ENCODE measurements at regions not wholly inside any gene's neighbourhood (a gene's known extent, or its start where the extent isn't known, plus 50 kb on each side); places are given as distances from the start of the nearest gene placed in this dataset.
"Not testable (repeated sequence)": the region's sequence is repeated elsewhere in the genome, so short reads cannot be mapped to it uniquely, and the experiment has no call there.

DNA sequence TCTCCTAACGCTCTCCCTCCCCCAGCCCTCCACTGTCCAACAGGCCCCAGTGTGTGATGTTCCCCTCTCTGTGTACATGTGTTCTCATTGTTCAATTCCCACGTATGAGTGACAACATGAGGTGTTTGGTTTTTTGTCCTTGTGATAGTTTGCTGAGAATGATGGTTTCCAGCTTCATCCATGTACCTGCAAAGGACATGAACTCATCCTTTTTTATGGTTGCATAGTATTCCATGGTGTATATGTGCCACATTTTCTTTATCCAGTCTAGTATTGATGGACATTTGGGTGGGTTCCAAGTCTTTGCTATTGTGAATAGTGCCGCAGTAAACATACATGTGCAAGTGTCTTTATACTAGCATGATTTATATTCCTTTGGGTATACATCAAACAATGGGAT lies 347.4 kb downstream of the MAGEE1 start:
- FAIRE-seq: not testable (repeated sequence)

DNA sequence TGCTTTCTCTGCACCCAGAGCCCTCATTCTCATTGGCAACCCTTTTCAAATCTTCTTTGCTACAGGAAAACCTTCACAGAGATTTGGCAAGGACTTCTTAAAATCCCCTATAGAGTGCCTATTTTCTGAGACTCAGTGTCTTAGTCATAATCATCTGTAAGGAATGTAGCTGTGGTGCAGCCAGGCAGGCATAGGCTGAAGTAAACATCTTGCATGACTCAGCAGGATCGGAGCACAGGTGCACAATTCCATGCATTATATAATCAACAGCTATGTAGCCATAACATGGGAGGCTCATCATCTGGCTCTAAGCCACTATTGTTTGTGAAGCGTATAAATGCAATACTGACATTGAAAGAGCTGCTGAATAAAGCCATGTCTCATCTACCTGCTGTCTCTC lies 368.8 kb downstream of the MAGEE1 start:
- no peak for FAIRE-seq

DNA sequence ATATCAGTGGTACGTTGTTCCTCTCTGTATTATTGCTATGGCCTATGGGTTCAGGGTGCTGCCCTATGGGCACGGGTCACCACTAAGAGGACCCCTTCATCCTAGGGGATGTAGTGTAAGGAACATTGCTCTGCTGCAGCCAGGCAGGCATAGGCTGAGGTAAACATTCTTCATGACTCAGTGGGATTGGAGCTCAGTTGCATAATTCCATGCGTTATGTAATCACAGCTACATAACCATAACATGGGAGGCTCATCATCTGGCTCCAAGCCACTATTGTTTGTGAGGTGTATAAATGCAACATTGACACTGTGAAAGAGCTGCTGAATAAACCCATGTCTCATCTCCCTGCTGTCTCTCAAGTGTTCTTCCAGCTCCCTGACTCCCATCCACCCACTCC lies 375.2 kb downstream of the MAGEE1 start:
- no peak for FAIRE-seq

DNA sequence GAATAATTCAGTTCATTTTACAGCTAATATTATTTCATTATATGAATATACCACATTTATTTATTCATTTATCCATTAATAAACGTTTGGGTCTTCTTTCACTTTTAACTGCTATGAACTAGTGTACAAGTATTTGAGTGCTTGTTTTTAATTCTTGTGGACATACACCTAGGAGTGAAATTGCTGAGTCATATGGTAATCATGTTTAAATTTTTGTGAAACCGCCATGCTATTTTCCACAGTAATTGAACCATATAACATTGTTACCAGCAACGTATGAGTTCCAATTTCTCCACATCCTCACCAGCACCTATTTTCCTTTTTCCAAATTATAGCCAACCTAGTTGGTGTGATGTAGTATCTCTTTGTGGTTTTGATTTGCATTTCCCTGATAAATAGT lies 388.2 kb downstream of the MAGEE1 start:
- no peak for FAIRE-seq

DNA sequence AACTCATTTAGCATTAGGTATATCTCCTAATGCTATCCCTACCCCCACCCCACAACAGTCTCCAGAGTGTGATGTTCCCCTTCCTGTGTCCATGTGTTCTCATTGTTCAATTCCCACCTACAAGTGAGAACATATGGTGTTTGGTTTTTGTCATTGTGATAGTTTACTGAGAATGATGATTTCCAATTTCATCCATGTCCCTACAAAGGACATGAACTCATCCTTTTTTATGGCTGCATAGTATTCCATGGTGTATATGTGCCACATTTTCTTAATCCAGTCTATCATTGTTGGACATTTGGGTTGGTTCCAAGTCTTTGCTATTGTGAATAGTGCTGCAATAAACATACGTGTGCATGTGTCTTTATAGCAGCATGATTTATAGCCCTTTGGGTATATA lies 389.8 kb downstream of the MAGEE1 start:
- not testable (repeated sequence) for FAIRE-seq

DNA sequence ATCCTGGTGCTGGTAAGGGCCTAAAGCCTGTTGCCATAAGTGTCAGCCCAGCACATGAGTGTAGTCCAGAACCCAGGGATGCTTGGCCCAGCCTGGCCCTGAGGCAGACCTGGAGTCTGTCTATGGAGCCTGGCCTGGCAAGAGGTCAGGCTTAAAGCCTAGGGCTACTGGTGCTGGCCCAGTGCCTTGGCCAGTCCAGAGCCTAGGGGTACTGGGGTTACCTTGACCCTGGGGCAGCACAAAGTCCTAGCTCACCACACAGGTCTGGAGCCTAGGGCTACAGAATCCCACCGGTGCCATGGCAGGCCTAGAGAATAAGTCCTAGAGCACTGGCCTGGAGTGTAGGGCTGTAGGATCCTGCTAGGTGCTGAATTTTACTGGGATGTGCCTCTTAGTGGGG lies 393.8 kb downstream of the MAGEE1 start:
- no peak for FAIRE-seq

DNA sequence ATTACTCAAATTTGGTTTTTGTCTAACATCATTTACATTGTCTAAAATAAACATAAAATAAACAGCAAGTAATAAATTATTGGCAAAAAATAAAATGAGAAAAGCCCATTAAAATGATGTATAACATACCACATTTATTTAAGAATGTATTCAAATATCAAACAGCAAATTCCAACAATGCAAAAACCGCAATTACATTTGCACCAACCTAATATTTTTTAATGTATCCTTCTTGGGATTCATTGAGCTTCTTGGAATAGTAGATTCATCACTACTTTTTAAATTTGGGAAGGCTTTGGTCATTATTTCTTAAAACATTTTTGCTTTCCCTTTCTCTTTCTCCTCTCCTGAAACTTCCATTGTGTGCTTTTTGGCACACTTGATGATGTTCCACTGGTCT lies 400.2 kb downstream of the MAGEE1 start:
- FAIRE-seq: no peak

DNA sequence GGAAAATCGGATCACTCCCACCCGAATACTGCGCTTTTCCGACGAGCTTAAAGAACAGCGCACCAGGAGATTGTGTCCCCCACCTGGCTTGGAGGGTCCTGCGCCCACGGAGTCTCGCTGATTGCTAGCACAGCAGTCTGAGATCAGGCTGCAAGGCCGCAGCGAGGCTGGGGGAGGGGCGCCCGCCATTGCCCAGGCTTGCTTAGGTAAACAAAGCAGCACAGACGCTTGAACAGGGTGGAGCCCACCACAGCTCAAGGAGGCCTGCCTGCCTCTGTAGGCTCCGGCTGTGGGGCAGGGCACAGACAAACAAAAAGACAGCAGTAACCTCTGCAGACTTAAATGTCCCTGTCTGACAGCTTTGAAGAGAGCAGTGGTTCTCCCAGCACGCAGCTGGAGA lies 413.4 kb downstream of the MAGEE1 start:
- not testable (repeated sequence) for FAIRE-seq

DNA sequence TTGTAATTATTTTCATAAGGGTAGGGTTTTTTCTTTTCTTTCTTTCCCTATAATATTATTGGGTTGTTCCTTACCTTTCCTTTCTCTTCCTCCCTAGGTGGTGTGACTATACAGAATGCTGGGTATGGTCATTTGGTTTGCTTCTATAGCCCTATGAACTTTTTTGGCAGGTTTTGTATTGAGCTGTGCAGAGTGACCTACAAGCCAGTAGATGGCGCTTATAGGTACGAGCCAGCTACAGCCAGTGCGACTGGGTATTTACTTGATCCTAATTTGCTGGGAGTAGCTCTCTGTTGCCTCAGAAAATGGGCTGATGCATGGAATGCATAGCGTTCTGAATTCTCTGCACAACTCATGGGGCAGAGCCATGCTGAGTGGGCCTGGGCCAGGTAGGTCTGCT lies 423.3 kb downstream of the MAGEE1 start:
- FAIRE-seq: no peak

DNA sequence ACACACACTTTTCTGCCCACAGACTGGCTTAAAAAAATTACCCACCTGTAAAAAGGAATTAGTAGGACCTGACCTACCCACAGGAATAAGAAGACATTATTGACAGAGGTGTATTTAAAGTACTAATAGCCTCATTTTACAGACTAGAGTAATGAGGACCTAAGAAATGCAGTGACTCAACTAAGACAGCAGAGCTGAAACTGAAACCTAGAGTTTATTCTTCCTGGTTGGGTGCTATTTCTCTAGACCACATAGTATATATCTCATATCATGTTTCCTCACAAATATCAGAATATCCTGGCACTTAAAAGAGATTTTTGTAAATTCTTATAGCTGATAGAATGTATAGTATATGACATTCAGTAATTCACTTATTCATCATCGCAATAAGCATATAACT lies 435.0 kb downstream of the MAGEE1 start:
- no peak for FAIRE-seq

DNA sequence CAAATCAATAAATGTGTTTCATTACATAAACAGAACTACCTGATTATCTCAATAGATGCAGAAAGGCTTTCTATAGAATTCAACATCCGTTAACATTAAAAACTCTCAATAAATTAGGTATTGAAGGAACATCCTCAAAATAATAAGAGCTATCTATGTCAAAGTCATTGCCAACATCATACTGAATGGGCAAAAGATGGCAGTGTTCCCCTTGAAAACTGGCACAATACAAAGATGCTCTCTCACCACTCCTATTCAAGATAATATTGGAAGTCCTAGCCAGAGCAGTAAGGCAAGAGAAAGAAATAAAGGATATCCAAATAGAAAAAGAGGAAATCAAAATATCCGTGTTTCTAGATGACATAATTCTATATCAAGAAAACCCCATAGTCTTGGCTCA lies 466.4 kb downstream of the MAGEE1 start:
- no peak for FAIRE-seq

DNA sequence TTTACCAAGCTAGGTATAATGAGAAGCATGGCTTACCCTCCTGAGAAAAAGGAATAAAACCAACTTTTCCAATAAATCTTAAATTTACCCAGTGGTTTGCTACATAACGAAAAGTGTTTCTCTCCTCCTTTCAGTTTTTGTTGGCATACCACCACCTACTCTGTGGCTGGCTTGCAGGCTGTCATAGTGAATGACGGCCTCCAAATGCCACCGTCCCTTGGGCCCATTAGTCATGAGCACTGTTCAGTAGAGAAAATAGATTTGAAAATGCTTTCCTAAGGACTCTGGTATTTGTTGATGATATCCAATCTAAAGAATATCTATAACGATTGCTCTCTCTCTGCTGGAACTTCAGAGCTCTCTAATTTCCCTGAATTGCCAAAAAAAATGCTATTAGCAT lies 488.3 kb downstream of the MAGEE1 start:
- no peak for FAIRE-seq

DNA sequence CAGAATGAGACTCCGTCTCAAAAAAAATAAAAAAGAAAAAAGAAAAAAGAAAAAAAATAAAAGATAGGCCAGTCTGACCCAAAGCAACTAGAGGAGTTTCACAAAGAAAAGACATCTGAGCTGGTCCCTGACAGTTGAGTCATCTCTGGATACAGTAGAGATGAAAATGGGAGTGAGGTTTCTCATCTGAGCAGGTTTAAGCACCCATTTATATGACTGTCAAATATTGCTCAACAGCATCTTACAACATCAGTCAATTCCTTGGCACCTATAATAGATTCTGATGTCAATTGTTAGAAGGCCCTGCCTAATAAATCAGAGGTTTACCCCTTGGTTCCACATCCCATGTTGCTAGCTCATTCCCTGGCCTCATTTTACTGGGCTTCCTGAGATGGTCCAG lies 490.5 kb downstream of the MAGEE1 start:
- no peak for FAIRE-seq

DNA sequence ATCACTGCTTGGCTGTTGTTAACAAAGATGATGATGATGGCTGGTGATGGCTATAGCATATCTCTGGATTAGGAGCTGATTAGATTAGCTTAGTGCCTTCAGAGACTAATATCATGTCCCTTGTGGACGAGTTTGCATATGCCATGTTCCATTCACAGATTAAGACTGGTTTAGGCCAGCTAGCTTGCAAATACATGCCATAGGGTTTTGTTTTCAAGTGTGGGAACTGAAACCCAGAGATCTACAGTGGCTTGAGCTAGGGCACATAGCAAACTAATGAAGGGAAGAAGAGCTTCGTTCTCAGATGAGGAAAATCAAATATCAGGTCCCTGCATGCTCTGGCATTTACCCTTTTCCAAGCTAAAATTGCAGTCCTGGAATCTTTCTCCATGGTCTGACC lies 492.3 kb downstream of the MAGEE1 start:
- no peak for FAIRE-seq

DNA sequence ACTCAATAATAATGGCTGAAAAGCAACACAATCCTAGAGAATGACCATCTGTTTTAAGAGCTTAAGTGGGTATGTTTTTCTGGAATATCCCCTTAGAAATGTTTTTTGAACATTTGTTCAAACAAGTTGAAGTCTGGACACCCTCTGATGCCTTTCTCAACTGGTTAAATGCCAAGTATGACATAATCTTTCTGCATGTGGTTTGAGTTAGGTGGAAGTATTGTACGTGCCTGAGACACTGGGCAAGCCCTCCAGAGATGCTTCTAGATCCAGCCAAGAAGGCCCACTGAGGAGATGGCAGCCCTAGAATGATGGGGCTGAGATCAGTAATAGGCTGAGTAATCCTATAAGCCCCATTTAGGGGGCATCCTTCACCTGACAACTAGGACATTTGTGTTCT lies 493.1 kb downstream of the MAGEE1 start:
- FAIRE-seq: no peak

DNA sequence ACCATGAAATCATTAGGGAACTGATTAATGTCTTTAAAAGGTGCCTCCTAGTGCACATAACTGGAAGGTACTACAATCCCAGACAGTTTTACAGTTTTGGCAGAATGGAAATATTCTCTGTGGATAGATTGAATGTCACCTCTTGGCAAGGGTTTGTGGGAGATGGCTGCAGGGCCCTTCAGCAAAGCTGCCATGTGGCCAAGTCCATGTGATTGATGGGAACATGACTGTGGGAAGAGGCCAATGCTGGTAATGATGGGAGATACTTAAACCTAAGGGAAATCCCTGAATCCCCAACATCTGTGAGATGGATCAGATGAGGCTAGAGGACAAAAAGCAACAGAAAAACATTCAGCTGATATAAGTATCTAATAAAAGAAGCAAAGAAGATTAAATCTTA lies 493.7 kb downstream of the MAGEE1 start:
- FAIRE-seq: no peak

DNA sequence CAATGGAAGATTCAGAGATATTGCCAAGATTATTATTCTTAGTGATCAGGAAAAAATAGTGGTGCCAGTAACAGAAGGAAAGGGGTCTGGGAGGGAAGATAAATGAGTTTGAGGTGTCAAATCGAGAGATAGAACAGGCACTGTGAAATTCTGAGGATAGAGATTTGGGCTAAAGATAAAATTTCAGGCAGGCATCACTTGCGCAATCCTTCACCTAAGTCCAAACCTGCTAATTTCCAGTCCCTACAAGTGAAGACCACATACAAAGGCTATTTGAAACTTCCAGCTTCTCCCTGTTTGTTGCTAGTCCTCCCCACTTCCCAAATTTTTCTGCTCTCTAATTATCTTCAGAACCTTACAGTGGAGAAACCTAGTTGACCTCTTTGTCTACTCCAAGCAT lies 494.6 kb downstream of the MAGEE1 start:
- FAIRE-seq: no peak

DNA sequence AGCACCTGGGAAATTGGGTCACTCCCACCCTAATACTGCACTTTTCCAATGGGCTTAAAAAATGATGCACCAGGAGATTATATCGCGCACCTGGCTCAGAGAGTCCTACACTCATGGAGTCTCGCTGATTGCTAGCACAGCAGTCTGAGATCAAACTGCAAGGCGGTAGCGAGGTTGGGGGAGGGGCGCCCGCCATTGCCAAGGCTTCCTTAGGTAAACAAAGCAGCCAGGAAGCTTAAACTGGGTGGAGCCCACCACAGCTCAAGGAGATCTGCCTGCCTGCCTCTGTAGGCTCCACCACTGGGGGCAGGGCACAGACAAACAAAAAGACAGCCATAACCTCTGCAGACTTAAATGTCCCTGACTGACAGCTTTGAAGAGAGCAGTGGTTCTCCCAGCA lies 497.1 kb downstream of the MAGEE1 start:
- not testable (repeated sequence) for FAIRE-seq

DNA sequence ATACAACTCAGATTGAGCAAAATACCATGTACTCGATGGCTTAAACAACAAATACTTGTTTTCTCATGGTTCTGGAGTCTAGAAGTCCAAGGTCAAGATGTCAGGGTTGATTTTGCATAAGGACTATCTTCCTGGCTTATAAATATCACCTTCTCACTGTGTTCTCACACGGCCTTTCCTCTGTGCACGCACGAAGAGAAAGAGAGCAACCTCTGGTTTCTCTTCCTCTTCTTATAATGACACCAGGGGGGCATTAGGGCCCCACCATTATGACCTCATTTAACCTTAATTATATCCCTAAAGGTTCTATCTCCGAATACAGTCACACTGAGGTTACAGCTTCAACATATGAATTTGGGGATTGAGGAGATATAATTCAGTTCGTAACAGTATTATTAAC lies 504.0 kb downstream of the MAGEE1 start:
- FAIRE-seq: no peak

DNA sequence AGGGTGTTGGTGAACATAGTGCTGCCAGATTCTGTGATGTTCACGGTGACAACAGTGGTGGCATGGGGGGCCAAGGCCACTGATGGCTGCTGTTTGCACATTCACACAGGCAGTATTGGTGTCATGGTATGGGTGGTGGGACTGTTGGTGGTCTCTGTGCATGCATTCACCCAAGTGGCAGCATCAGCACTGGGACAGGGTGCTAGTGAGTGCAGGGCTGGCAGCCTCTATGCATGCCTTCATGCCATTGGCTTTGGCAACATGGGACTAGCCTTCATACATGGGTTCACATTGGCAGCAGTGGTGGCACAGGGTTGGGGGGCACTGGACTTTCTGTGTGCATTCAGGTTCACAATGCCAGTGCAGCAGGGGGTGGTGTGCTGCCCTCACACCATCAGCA lies 489.7 kb upstream of the FGF16 start:
- FAIRE-seq: no peak

DNA sequence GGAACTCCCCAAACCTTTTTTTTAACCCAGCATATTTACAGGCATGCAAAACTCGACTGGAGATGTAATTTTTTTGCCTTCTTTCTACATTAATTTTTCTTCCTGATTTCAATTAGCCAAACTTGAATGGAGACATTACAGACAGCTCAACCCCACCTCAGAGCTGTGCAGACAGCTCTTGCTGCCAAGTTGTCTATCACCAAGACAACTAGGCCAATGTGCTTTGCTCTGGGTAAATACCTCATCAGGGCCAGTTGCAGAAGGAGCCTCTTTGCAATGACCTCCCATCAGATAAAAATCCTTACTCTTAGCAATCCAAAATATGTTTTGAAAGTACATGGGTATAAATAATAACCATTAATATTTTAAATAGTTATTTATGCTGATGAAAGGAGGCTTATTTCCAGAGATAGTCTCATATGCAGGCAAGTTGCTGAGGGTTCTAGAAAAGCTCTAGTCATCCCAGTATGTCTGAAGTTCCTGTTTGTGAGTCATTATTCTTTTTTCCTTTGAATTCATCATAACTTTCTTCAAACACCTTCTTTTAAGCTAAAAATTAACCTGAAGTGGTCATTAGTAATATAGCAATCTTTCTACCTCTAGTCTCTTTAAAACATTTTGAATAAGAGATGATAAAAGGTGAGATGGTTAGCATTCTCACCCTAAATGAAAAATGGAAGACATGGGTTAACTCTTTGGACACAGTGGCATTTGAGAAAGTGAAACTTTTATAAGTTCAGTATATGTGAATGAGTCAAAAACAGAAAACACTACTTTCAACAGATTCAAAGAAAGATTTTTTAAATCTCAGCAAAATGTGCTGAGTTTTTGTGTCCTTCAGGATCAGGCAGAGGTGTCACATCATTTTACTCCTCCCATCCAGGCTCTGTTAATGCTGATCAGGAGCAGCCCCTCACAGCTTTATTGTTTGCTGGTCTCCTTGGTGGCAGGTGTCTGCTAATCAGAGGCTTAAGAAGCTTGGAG lies 475.5 kb upstream of the FGF16 start:
- no peak for FAIRE-seq

DNA sequence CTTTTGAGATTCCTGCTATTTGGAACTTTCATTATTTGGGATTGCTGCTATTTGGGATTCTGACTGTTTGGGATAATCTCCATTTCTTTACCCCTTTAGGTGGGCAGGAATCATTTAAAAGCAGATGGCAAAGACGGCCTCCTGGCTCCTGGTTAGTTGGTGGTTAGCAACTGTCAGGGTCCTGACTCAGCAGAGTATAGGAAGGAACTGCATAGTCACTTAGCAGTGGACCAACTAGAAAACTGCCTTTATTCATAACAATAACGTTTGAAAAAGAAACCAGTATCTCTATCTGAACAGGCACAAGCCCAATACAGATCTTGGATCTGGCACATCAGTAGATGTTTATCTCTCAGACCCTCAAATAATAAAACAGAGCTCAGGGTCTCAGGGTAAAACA lies 469.7 kb upstream of the FGF16 start:
- FAIRE-seq: no peak

DNA sequence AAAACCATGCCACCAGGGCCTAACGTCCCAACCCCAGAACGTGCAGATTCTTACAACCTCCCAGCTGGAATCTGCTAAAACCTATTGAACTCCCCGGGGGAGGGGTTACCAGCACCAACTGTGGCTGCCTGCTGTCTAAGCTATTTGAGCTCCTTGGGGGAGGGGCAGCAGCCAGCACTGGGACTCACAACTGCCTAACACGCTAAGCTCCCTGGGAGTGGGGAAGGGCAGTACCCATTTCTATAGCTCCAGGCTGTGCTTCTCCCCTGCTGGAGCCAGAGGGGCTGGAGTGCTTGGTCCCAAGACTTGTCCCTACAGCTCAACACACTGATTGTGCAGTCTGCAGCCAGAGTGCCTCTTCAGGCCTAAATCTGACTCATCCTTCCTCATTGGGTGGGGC lies 459.8 kb upstream of the FGF16 start:
- no peak for FAIRE-seq

DNA sequence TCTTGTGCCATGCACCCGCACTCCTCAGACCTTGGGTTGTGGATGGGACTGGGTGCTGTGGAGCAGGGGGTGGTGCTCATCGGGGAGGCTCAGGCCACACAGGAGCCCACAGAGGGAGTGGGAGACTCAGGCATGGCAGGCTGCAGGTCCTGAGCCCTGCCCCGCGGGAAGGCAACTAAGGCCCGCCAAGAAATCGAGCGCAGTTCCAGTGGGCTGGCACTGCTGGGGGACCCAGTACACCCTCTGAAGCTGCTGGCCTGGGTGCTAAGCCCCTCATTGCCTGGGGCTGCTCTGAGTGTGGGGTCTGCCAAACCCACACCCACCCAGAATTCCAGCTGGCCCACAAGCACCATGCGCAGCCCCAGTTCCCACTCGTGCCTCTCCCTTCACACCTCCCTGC lies 450.5 kb upstream of the FGF16 start:
- FAIRE-seq: no peak

DNA sequence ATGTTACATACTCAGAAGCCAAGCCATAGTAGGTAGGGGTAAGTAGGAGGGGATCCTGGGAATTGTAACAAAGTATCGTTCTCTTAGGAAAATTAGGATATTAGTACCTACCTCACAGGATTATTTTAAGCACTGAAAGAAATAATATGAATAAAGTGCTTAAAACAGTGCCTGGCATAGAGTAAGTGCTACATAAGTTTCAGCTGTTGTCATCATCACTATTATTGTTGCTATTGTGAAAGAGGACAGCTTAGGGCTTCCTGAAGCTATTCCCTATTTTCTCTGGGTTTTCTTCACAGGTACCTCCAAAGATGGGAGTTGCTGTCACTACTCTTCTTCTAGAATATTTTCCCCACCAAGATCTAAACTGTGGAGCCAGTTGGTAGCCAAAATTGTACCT lies 443.7 kb upstream of the FGF16 start:
- FAIRE-seq: no peak

All from G401.6 (cell line).